ENCODE measurements at regions not wholly inside any gene's neighbourhood (a gene's known extent, or its start where the extent isn't known, plus 50 kb on each side); places are given as distances from the start of the nearest gene placed in this dataset.

GRCh38 chrY:17381431-17382070 lies 498.5 kb downstream of the CDY2B start:
- TF ChIP-seq CTCF (IDR thresholded peaks at IDR 0.05; ENCODE audit: low read depth, low read length) (no peak), EZH2phosphoT487 (IDR thresholded peaks at IDR 0.05; ENCODE audit: low read depth) (no peak)

All from OCI-LY3 (cell line).